ENCODE measurements at regions not wholly inside any gene's neighbourhood (a gene's known extent, or its start where the extent isn't known, plus 50 kb on each side); places are given as distances from the start of the nearest gene placed in this dataset.

DNA sequence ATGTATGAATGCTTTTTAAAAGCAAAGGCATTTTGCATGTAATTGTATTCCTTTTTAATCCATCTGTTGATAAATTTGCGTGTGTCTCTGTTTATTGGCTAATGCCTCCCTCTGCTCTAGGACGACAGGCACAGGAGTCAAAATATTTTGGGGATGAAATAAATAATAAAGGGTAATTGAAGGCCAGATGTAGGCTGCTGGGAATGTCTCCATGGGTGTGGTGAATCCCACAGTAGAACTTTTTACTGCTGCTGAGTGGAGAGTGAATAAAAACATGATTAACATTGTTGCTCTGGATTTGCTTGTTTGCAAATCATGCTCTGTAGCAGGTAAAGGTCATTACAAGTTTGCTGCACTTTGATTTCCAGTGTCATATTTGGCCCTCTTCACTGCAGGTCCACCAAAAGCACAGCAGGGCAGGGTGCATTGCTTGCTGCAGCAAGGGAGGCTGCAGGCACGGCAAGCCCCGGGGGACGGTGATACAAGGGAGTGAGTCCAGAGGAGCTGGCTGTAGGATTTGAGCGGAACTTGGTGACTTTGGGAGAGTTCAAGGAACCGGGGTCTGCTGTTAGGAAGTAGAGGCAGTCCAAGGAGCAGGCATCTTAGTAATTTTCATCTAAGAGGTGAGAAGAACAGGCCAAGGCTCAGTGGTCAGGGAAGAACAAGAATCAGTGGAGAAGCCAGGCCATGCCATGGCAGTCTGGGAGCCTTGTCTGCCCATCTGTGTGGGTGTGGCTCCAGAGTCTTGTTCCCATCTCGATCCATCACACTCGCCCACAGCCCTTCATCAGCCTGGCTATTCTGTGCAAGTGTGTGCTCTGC is 201.5 kb upstream of the RAB6C start:
- in situ Hi-C loops (cut with HindIII; ENCODE audit: low pct_ligation_motif_present, low sequenced_read_pairs), result no loop called here
- no peaks in the 10 kb centered on the region for H3K27me3 ChIP-seq (replicated peaks)
- TF ChIP-seq, protein P1, sequence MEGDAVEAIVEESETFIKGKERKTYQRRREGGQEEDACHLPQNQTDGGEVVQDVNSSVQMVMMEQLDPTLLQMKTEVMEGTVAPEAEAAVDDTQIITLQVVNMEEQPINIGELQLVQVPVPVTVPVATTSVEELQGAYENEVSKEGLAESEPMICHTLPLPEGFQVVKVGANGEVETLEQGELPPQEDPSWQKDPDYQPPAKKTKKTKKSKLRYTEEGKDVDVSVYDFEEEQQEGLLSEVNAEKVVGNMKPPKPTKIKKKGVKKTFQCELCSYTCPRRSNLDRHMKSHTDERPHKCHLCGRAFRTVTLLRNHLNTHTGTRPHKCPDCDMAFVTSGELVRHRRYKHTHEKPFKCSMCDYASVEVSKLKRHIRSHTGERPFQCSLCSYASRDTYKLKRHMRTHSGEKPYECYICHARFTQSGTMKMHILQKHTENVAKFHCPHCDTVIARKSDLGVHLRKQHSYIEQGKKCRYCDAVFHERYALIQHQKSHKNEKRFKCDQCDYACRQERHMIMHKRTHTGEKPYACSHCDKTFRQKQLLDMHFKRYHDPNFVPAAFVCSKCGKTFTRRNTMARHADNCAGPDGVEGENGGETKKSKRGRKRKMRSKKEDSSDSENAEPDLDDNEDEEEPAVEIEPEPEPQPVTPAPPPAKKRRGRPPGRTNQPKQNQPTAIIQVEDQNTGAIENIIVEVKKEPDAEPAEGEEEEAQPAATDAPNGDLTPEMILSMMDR (IDR thresholded peaks at IDR 0.05; ENCODE audit: low read depth, low read length, missing control alignments), result no peak
- no peak overlapping the region for H3K27ac ChIP-seq
- no peak overlapping the region for H3K4me3 ChIP-seq (ENCODE audit: low read depth, low read length)
- no peak for DNase-seq
- H3K36me3 ChIP-seq (replicated peaks), result no peaks in the 10 kb centered on the region

DNA sequence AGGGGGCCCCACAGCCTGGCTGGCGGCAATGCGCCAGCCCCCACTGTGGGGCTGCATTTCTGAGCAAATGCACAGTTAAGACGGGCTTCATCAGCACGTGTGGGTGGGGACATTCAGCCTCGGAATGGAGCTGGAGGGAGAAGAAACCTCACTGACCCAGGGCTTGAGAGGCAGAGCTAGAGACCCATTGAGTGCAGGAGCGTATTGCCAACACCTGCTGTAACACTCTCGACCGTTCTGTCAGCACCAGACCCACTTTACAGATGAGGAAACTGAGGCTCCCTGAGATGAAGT is 200.9 kb upstream of the RAB6C start:
- TF ChIP-seq, protein P1 (IDR thresholded peaks at IDR 0.05; ENCODE audit: low read depth, low read length, missing control alignments), result no peak
- in situ Hi-C loops (cut with HindIII; ENCODE audit: low pct_ligation_motif_present, low sequenced_read_pairs), result no loop called here
- no peak for DNase-seq
- H3K4me3 ChIP-seq (ENCODE audit: low read depth, low read length), result no peak overlapping the region
- H3K27me3 ChIP-seq (replicated peaks), result no peaks in the 10 kb centered on the region
- no peak overlapping the region for H3K27ac ChIP-seq
- H3K36me3 ChIP-seq (replicated peaks), result no peaks in the 10 kb centered on the region

DNA sequence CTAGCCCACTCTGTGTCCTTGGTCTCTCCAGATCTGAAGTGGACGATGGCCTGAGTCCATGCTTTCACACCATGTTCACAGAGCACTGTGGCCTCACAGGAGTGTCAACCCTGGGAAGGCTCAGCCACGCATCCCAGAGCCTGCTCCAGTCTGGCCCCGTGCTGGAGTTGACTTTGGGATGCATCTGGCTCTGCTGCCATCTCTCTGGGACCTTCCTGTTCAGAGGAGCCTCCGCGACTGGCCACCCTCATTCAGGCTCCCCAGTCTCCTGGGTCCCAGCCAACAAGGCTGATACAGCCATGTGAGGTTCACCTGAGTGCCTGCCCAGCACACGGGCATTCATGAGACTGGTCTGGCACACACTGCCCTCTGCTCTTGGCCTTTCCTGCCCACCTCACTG is 199.7 kb upstream of the RAB6C start:
- no peak overlapping the region for H3K4me3 ChIP-seq (ENCODE audit: low read depth, low read length)
- TF ChIP-seq, protein P1 (IDR thresholded peaks at IDR 0.05; ENCODE audit: low read depth, low read length, missing control alignments), result no peak
- no peak for DNase-seq
- H3K27ac ChIP-seq, result no peak overlapping the region
- in situ Hi-C loops (cut with HindIII; ENCODE audit: low pct_ligation_motif_present, low sequenced_read_pairs), result no loop called here
- H3K36me3 ChIP-seq (replicated peaks), result no peaks in the 10 kb centered on the region
- no peaks in the 10 kb centered on the region for H3K27me3 ChIP-seq (replicated peaks)

DNA sequence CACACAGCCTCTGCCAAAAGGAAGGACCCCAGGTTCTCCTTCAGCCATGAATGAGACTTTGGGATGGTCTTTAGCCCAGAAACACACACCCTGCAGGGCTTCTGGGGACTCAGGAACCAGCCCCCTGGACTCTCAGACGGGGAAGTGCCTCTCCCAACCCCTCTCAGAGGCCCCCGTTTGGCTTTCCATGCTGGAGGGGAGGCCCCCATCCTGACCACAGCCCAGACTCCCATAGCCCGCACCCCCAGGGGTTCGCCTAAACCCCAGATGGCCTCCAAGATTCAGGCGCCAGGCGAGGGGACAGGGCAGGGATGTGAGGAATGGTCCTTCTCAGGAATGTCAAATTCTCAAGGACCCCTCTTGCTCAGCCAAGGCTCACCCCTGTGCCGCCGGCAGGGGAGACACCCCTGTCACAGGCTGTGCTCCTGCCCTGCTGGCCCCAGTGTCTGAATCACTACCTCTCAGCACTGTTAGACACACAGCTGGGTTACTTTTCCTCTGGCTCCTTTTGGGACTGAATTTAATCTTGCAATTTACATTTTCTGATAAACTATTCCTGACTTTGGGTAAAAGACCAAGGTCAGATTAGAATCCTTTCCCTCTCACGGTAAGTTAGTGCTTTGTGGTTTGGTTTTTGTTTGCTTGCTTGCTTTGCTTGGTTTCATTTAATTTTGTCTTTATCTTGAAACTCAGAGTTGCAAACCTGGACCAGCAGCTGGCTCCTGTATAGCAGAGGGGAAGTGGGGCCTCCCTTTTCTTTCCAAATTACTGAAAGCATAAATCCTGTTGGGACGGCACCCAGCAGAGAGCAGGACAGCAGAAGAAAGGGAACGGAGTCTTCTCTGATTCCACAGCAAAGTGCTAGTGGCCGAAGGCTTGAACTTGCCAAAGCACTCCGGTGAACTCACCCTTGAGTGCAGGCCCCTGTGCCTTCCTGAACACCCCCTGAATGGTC is 198.9 kb upstream of the RAB6C start:
- TF ChIP-seq, protein P1 (IDR thresholded peaks at IDR 0.05; ENCODE audit: low read depth, low read length, missing control alignments), result no peak
- in situ Hi-C loops (cut with HindIII; ENCODE audit: low pct_ligation_motif_present, low sequenced_read_pairs), result no loop called here
- H3K27ac ChIP-seq, result no peak overlapping the region

DNA sequence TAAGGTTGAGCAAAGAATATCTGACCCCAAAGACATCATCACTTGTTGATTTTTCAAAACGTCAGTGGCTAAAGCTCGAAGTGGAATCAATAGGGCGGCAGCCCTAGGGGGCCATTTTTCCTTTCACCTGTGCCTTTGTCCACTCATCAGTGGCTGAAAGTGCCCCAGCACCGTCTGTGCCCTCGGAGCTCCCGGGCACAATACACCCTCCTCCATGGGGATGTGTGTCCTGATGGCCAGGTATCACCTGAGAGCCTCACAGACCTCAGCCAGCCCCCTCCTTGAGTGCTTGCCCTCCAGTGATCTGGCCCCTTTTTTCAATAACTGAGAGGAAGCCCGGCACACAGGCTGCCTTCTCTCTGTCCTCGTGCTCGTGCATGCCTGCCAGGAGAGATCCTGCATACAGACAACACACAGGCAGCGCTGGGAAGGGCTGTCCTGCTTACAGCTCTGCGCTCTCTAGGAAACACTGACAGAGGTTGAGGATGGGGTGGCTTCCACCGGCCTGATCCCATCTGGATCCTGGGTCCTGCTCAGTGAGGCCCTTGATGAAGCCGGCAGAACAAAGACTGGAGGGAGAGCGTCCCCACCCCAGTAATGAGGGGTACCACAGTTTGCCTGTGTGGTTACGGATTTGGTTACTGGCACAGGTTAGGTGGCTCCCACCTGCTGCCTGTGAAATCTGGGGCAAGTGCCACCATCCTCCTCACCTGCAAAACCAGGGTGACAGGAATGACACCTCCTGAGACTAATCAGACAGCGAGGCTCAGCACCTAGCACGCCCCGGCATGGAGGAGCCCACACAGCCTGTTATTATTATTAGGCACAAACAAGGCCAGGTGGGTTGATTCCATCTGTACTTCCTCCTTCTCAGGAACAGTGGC is 197.5 kb upstream of the RAB6C start:
- Histone ChIP-seq H3K36me3 (replicated peaks) (no peaks in the 10 kb centered on the region), H3K27me3 (replicated peaks) (no peaks in the 10 kb centered on the region), H3K4me3 (ENCODE audit: low read depth, low read length) (no peak overlapping the region), H3K27ac (no peak overlapping the region)
- in situ Hi-C loops (cut with HindIII; ENCODE audit: low pct_ligation_motif_present, low sequenced_read_pairs), result no loop called here
- TF ChIP-seq, protein P1 (IDR thresholded peaks at IDR 0.05; ENCODE audit: low read depth, low read length, missing control alignments), result no peak
- no peak for DNase-seq

More for the DNA sequence above, 198.9 kb upstream of the RAB6C start:
- no peaks in the 10 kb centered on the region for H3K36me3 ChIP-seq (replicated peaks)
- DNase-seq, result no peak
- H3K4me3 ChIP-seq (ENCODE audit: low read depth, low read length), result no peak overlapping the region
- H3K27me3 ChIP-seq (replicated peaks), result no peaks in the 10 kb centered on the region

Data from brain microvascular endothelial cell (primary cell).